ENCODE measurements at regions not wholly inside any gene's neighbourhood (a gene's known extent, or its start where the extent isn't known, plus 50 kb on each side); places are given as distances from the start of the nearest gene placed in this dataset.

DNA sequence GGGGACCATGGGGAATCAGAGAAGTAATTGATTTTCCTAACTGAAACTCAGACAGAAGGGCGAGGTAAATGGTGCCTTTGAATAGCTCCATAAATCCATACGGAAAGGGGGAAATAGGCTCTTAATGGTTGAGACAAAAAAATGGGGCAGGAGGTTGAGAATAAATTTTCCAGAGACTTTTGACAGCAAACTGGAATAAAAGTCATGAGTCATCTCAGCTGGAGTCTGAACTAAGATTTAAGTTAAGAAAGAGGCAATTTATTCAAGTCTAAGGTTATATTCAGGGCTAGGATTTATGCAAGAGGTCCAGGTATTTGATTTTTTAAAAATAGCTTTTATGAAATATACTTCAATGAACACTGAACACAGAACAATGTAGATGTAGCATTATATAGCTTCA lies 238.7 kb upstream of the RORA start:
- H3K36me3 ChIP-seq (ENCODE audit: control insufficient read depth in 2 of 2, extremely low read depth in 1 of 2, insufficient read depth in 2 of 2, low read length in 2 of 2), result no peaks in the 10 kb centered on the region
- ChIA-PET CTCF (no interaction called here), POLR2A (no interaction called here)
- no peak overlapping the region for H3K27ac ChIP-seq (ENCODE audit: insufficient read depth, low read depth, low read length)
- FAIRE-seq (no peak), DNase-seq (ENCODE audit: low read depth, low spot score) (no peak)
- no peak overlapping the region for H2AFZ ChIP-seq (ENCODE audit: low read depth, low read length)
- TF ChIP-seq POLR2A (IDR thresholded peaks at IDR 0.05; ENCODE audit: low read depth, low read length), result no peak
- TF ChIP-seq EZH2 (IDR thresholded peaks at IDR 0.05; ENCODE audit: borderline replicate concordance, low read depth, low read length, severe bottlenecking), result no peak
- TF ChIP-seq, protein P1, sequence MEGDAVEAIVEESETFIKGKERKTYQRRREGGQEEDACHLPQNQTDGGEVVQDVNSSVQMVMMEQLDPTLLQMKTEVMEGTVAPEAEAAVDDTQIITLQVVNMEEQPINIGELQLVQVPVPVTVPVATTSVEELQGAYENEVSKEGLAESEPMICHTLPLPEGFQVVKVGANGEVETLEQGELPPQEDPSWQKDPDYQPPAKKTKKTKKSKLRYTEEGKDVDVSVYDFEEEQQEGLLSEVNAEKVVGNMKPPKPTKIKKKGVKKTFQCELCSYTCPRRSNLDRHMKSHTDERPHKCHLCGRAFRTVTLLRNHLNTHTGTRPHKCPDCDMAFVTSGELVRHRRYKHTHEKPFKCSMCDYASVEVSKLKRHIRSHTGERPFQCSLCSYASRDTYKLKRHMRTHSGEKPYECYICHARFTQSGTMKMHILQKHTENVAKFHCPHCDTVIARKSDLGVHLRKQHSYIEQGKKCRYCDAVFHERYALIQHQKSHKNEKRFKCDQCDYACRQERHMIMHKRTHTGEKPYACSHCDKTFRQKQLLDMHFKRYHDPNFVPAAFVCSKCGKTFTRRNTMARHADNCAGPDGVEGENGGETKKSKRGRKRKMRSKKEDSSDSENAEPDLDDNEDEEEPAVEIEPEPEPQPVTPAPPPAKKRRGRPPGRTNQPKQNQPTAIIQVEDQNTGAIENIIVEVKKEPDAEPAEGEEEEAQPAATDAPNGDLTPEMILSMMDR (IDR thresholded peaks at IDR 0.05; ENCODE audit: extremely low read depth in 1 of 2, insufficient read depth in 1 of 2, low read depth in 1 of 2, low read length in 2 of 2), result no peak
- TF ChIP-seq GATA2 (IDR thresholded peaks at IDR 0.05; ENCODE audit: insufficient read depth, insufficient read length, low read depth, low read length), result no peak
- no peak for TF ChIP-seq FOS (IDR thresholded peaks at IDR 0.05; ENCODE audit: borderline replicate concordance, insufficient read depth, low read length)
- TF ChIP-seq, protein P2, sequence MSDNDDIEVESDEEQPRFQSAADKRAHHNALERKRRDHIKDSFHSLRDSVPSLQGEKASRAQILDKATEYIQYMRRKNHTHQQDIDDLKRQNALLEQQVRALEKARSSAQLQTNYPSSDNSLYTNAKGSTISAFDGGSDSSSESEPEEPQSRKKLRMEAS (IDR thresholded peaks at IDR 0.05; ENCODE audit: insufficient read depth, insufficient read length), result no peak
- no peak for TF ChIP-seq MYC (IDR thresholded peaks at IDR 0.05; ENCODE audit: low read depth, low read length)
- no peak for TF ChIP-seq POLR2AphosphoS5 (IDR thresholded peaks at IDR 0.05; ENCODE audit: insufficient read depth, low read depth, low read length)
- no peak for TF ChIP-seq JUN (IDR thresholded peaks at IDR 0.05; ENCODE audit: borderline replicate concordance, insufficient read depth, insufficient read length, low read depth)
- no peak overlapping the region for H3K4me2 ChIP-seq (ENCODE audit: insufficient read depth, low read length)
- intact Hi-C loops (cut with micrococcal nuclease) (no loop called here), dilution Hi-C loops (cut with MboI; ENCODE audit: extremely low pct_ligation_motif_present, low sequenced_read_pairs) (no loop called here)
- H3K4me3 ChIP-seq (replicated peaks in 1 of 3; ENCODE audit: insufficient read depth in 1 of 3, low read depth in 1 of 3, low read length in 3 of 3), result no peak overlapping the region
- no peaks in the 10 kb centered on the region for H4K20me1 ChIP-seq (replicated peaks; ENCODE audit: control insufficient read depth, extremely low read depth, insufficient read depth, low read length)
- H3K9me1 ChIP-seq (replicated peaks; ENCODE audit: control insufficient read depth, extremely low read depth, insufficient read depth, low read length), result no peaks in the 10 kb centered on the region
- no peaks in the 10 kb centered on the region for H3K79me2 ChIP-seq (ENCODE audit: control insufficient read depth, insufficient read depth, low read length)
- BruUV-seq (replicated peaks), result no TSS peak
- H3K9ac ChIP-seq (replicated peaks; ENCODE audit: extremely low read depth, insufficient read depth, low read length), result no peak overlapping the region
- H3K27me3 ChIP-seq (ENCODE audit: control insufficient read depth in 2 of 2, insufficient read depth in 2 of 2, low read length in 2 of 2), result peaks cover 1 to 4% of the 10 kb centered on the region in 2 experiments
- no peaks in the 10 kb centered on the region for H3K9me3 ChIP-seq (replicated peaks; ENCODE audit: control insufficient read depth, insufficient read depth, low read length)
- no peaks in the 10 kb centered on the region for H3K4me1 ChIP-seq (ENCODE audit: control insufficient read depth, extremely low read depth, insufficient read depth, low read length)
